ENCODE measurements at regions not wholly inside any gene's neighbourhood (a gene's known extent, or its start where the extent isn't known, plus 50 kb on each side); places are given as distances from the start of the nearest gene placed in this dataset.

GRCh38 chr20:58008413-58008812 is 220.0 kb downstream of the ANKRD60 start:
- TF ChIP-seq TAF1 (IDR thresholded peaks at IDR 0.05; ENCODE audit: borderline replicate concordance, insufficient read depth, low read length) (no peak), SIN3A (IDR thresholded peaks at IDR 0.05; ENCODE audit: borderline replicate concordance, insufficient read depth, low read length) (no peak), POLR2AphosphoS5 (IDR thresholded peaks at IDR 0.05; ENCODE audit: low read depth, low read length) (no peak)

GRCh38 chr20:58007947-58008346 is 220.5 kb downstream of the ANKRD60 start:
- TF ChIP-seq FOXP2 (optimal IDR thresholded peaks at IDR 0.05; ENCODE audit: borderline replicate concordance, extremely low read depth, extremely low read length, insufficient read depth) (no peak), POLR2AphosphoS5 (IDR thresholded peaks at IDR 0.05; ENCODE audit: low read depth, low read length) (no peak), TAF1 (IDR thresholded peaks at IDR 0.05; ENCODE audit: borderline replicate concordance, insufficient read depth, low read length) (no peak)
- TF ChIP-seq, protein P1, sequence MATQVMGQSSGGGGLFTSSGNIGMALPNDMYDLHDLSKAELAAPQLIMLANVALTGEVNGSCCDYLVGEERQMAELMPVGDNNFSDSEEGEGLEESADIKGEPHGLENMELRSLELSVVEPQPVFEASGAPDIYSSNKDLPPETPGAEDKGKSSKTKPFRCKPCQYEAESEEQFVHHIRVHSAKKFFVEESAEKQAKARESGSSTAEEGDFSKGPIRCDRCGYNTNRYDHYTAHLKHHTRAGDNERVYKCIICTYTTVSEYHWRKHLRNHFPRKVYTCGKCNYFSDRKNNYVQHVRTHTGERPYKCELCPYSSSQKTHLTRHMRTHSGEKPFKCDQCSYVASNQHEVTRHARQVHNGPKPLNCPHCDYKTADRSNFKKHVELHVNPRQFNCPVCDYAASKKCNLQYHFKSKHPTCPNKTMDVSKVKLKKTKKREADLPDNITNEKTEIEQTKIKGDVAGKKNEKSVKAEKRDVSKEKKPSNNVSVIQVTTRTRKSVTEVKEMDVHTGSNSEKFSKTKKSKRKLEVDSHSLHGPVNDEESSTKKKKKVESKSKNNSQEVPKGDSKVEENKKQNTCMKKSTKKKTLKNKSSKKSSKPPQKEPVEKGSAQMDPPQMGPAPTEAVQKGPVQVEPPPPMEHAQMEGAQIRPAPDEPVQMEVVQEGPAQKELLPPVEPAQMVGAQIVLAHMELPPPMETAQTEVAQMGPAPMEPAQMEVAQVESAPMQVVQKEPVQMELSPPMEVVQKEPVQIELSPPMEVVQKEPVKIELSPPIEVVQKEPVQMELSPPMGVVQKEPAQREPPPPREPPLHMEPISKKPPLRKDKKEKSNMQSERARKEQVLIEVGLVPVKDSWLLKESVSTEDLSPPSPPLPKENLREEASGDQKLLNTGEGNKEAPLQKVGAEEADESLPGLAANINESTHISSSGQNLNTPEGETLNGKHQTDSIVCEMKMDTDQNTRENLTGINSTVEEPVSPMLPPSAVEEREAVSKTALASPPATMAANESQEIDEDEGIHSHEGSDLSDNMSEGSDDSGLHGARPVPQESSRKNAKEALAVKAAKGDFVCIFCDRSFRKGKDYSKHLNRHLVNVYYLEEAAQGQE (IDR thresholded peaks at IDR 0.05; ENCODE audit: insufficient read depth in 1 of 2, low read depth in 2 of 2, low read length in 2 of 2): no peak

GRCh38 chr20:58006346-58007316 is 221.8 kb downstream of the ANKRD60 start:
- TF ChIP-seq POLR2AphosphoS5 (IDR thresholded peaks at IDR 0.05; ENCODE audit: low read depth, low read length) (no peak), TAF1 (IDR thresholded peaks at IDR 0.05; ENCODE audit: borderline replicate concordance, insufficient read depth, low read length) (no peak)

DNA sequence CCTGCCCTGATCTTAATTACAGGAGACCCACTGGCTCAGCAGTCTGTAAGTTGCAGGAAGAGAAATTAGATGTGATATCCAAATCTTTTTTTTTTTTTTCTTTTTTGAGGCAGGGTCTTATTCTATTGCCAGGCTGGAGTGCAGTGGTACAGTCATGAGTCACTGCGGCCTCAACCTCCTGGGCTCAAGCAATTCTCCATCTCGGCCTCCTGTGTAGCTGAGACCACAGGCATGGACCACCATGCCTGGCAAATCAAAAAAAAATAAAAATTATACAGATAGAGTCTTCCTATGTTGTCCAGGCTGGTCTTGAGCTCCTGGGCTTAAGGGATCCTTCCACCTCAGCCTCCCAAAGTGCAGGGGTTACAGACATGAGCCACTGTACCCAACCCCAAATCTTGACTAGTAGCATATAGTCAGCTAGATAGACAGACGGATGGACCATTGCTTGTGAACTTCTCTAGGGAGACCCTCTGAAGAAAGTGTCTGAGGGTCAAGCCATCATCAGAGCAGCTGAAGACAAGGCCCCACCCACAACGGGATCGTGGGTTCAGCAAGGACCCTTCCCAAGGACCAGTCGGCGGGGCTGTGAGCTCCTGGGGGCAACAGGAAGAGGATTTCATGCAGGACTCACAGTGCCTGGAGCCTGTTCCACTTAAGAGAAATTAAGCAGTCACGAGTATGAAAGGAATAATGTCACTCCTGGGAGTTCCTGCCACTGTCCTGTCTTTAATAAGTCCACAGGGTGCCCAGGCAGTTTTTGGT is 222.7 kb downstream of the ANKRD60 start:
- TF ChIP-seq TAF1 (IDR thresholded peaks at IDR 0.05; ENCODE audit: borderline replicate concordance, insufficient read depth, low read length) (no peak), SIN3A (IDR thresholded peaks at IDR 0.05; ENCODE audit: borderline replicate concordance, insufficient read depth, low read length) (no peak), FOXP2 (optimal IDR thresholded peaks at IDR 0.05; ENCODE audit: borderline replicate concordance, extremely low read depth, extremely low read length, insufficient read depth) (no peak), POLR2AphosphoS5 (IDR thresholded peaks at IDR 0.05; ENCODE audit: low read depth, low read length) (no peak)
- TF ChIP-seq, protein P1 (IDR thresholded peaks at IDR 0.05; ENCODE audit: insufficient read depth in 1 of 2, low read depth in 2 of 2, low read length in 2 of 2): no peak

GRCh38 chr20:58004900-58005299 is 223.6 kb downstream of the ANKRD60 start:
- TF ChIP-seq TAF1 (IDR thresholded peaks at IDR 0.05; ENCODE audit: borderline replicate concordance, insufficient read depth, low read length) (no peak), FOXP2 (optimal IDR thresholded peaks at IDR 0.05; ENCODE audit: borderline replicate concordance, extremely low read depth, extremely low read length, insufficient read depth) (no peak), POLR2AphosphoS5 (IDR thresholded peaks at IDR 0.05; ENCODE audit: low read depth, low read length) (no peak), SIN3A (IDR thresholded peaks at IDR 0.05; ENCODE audit: borderline replicate concordance, insufficient read depth, low read length) (no peak)
- TF ChIP-seq, protein P1 (IDR thresholded peaks at IDR 0.05; ENCODE audit: insufficient read depth in 1 of 2, low read depth in 2 of 2, low read length in 2 of 2): no peak
